Right cardiac atrium (tissue), 5 donors: ENCODE measurements at regions not wholly inside any gene's neighbourhood (a gene's known extent, or its start where the extent isn't known, plus 50 kb on each side); places are given as distances from the start of the nearest gene placed in this dataset.
"Not testable (repeated sequence)": the region's sequence is repeated elsewhere in the genome, so short reads cannot be mapped to it uniquely, and the experiment has no call there.

Experiments
- ATAC-seq, 2 donors: fragments of 200-7000 bp; cut with Tn5 transposase; one replicate each; pipeline versions ENCODE4 v1.8.0 to v1.9.1; 2020; ENCODE audit warnings: moderate library complexity in 2 of 2, mild to moderate bottlenecking in 1 of 2
- DNase-seq, 3 donors: peaks; one replicate each; pipeline ENCODE4 v3.0.0-alpha.2; 2020
- H3K27ac ChIP-seq: one replicate; pipeline ENCODE4 v1.5.1; 2013; ENCODE audit warnings: mild to moderate bottlenecking, low read length, control low read depth, moderate library complexity
- H3K27me3 ChIP-seq: one replicate; pipeline ENCODE4 v1.6.1; 2013; ENCODE audit not compliant: control insufficient read depth, insufficient read depth
- H3K4me1 ChIP-seq: one replicate; pipeline ENCODE4 v1.6.1; 2013; ENCODE audit warnings: low read length; ENCODE audit not compliant: control insufficient read depth, insufficient read depth
- H3K4me3 ChIP-seq: one replicate; pipeline ENCODE4 v1.5.1; 2013; ENCODE audit warnings: low read length, control low read depth
- H3K9me3 ChIP-seq: one replicate; pipeline ENCODE4 v1.6.1; 2013; ENCODE audit warnings: low read length; ENCODE audit not compliant: control insufficient read depth
- WGBS: extraction: QIAGEN DNeasy Blood & Tissue Kit; methylation state at CpG from one replicate; pipeline ENCODE4 v1.1.7; 2013; 5-methylcytosine and 5-hydroxymethylcytosine counted together
- intact Hi-C, 4 donors: fragments of 100-400 bp; cut with DNase I; formaldehyde crosslinking; loops; one replicate each; pipeline versions ENCODE4 v1.11.0 to v1.14.0; 2022 to 2023
- donor health status: healthy with polysubstance abuse.
- donor health status: DM: no; HTN: yes; CAD: no.
- donor health status: DM: no; HTN: no; CAD: no.
- donor health status: DM: no; HTN: yes; CAD: no; lungs with severe emphysema.
- donor health status: DM: yes; HTN: yes; CAD: no.

GRCh38 chr9:115437418-115437817 is 319.5 kb upstream of the TNC start:
- no peak for ATAC-seq
- H3K9me3 ChIP-seq: no peaks in the 10 kb centered on the region
- H3K27me3 ChIP-seq: no peaks in the 10 kb centered on the region
- no peak overlapping the region for H3K27ac ChIP-seq
- intact Hi-C loops: no loop called here
- H3K4me3 ChIP-seq: no peak overlapping the region
- no peak for DNase-seq
- 80% methylated on average over 2 of the region's 2 CpGs for WGBS
- H3K4me1 ChIP-seq: no peaks in the 10 kb centered on the region

DNA sequence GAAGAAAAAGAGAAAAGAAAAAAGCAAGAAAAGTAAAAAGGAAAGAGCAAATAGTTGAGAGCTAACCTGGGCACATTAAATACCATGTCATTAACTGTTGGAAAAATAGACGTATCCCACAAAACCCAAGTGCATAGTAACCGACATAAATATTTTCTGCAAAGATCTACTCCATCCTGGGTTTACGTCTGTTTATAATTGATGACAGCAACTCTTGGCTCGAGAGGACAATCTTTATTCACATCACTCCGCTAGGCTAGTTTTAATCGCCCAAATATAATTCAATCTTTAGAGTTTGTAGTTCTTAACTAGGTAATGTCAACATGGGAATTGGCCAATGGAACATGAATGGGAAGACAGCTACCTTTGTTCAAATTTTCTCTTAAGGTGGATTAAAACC is 321.7 kb upstream of the TNC start:
- WGBS: 76% methylated on average over 6 of the region's 6 CpGs
- intact Hi-C loops: no loop called here
- DNase-seq (no peak), ATAC-seq (no peak)
- no peaks in the 10 kb centered on the region for H3K9me3 ChIP-seq
- no peaks in the 10 kb centered on the region for H3K27me3 ChIP-seq
- H3K4me1 ChIP-seq: no peaks in the 10 kb centered on the region
- no peak overlapping the region for H3K4me3 ChIP-seq
- no peak overlapping the region for H3K27ac ChIP-seq

- H3K27me3 ChIP-seq: no peaks in the 10 kb centered on the region
- WGBS: 39% methylated on average over 4 of the region's 4 CpGs
- peak; percentile 54 to 74 for ATAC-seq
- H3K27ac ChIP-seq: no peak overlapping the region
- DNase-seq: peak in 1 of 3 donors; percentile 10
- H3K4me3 ChIP-seq: no peak overlapping the region
- no peaks in the 10 kb centered on the region for H3K4me1 ChIP-seq
- H3K9me3 ChIP-seq: no peaks in the 10 kb centered on the region
- intact Hi-C loops: no loop called here
Observed at GRCh38 chr9:115442054-115442453, 324.1 kb upstream of the TNC start.

- Histone ChIP-seq H3K4me1 (no peaks in the 10 kb centered on the region), H3K4me3 (no peak overlapping the region), H3K27ac (no peak overlapping the region), H3K27me3 (no peaks in the 10 kb centered on the region), H3K9me3 (no peaks in the 10 kb centered on the region)
- WGBS: 97% methylated on average over 2 of the region's 2 CpGs
- intact Hi-C loops: no loop called here
- no peak for DNase-seq
- no peak for ATAC-seq
Observed at GRCh38 chr9:115443890-115444289, 325.9 kb upstream of the TNC start.

GRCh38 chr9:115444959-115445358 is 327.0 kb upstream of the TNC start:
- no peaks in the 10 kb centered on the region for H3K27me3 ChIP-seq
- intact Hi-C loops: no loop called here
- no peak overlapping the region for H3K27ac ChIP-seq

GRCh38 chr9:115445655-115446054 is 327.7 kb upstream of the TNC start:
- intact Hi-C loops: no loop called here
- ATAC-seq: no peak
- 43% methylated on average over 3 of the region's 3 CpGs for WGBS

More at GRCh38 chr9:115444959-115445358, 327.0 kb upstream of the TNC start:
- no peak for DNase-seq
- ATAC-seq: no peak
- 26% methylated on average over 3 of the region's 3 CpGs for WGBS
- Histone ChIP-seq H3K4me3 (no peak overlapping the region), H3K9me3 (no peaks in the 10 kb centered on the region), H3K4me1 (no peaks in the 10 kb centered on the region)

GRCh38 chr9:115456515-115456914 is 338.6 kb upstream of the TNC start:
- no peak overlapping the region for H3K27ac ChIP-seq
- DNase-seq (peak in 1 of 3 donors; percentile 19), ATAC-seq (peak; percentile 49 to 54)
- H3K4me1 ChIP-seq: no peaks in the 10 kb centered on the region
- H3K27me3 ChIP-seq: no peaks in the 10 kb centered on the region
- intact Hi-C loops: no loop called here
- no peaks in the 10 kb centered on the region for H3K9me3 ChIP-seq
- H3K4me3 ChIP-seq: no peak overlapping the region

More at GRCh38 chr9:115445655-115446054, 327.7 kb upstream of the TNC start:
- Histone ChIP-seq H3K27me3 (no peaks in the 10 kb centered on the region), H3K4me1 (no peaks in the 10 kb centered on the region), H3K27ac (no peak overlapping the region), H3K4me3 (no peak overlapping the region), H3K9me3 (no peaks in the 10 kb centered on the region)
- no peak for DNase-seq

GRCh38 chr9:115461280-115461679 is 343.3 kb upstream of the TNC start:
- DNase-seq: no peak
- ATAC-seq: peak; percentile 89 to 90
- Histone ChIP-seq H3K27ac (no peak overlapping the region), H3K4me1 (no peaks in the 10 kb centered on the region), H3K27me3 (no peaks in the 10 kb centered on the region), H3K9me3 (no peaks in the 10 kb centered on the region), H3K4me3 (no peak overlapping the region)
- intact Hi-C loops: loop anchor here in 1 of 4 donors (10.0 kb wide), 1 partner anchor 64 kb away; no protein-coding TSS in a partner anchor
- WGBS: 50% methylated on average over 3 of the region's 3 CpGs

- H3K27ac ChIP-seq: no peak overlapping the region
- H3K4me3 ChIP-seq: no peak overlapping the region
- 66% methylated on average over 7 of the region's 7 CpGs for WGBS
- no peaks in the 10 kb centered on the region for H3K9me3 ChIP-seq
- H3K27me3 ChIP-seq: no peaks in the 10 kb centered on the region
- intact Hi-C loops: loop anchor here in 1 of 4 donors (10.0 kb wide), 1 partner anchor 62 kb away; no protein-coding TSS in a partner anchor
- ATAC-seq: no peak
- no peak for DNase-seq
- no peaks in the 10 kb centered on the region for H3K4me1 ChIP-seq
Observed at GRCh38 chr9:115462623-115463022, 344.7 kb upstream of the TNC start.

DNA sequence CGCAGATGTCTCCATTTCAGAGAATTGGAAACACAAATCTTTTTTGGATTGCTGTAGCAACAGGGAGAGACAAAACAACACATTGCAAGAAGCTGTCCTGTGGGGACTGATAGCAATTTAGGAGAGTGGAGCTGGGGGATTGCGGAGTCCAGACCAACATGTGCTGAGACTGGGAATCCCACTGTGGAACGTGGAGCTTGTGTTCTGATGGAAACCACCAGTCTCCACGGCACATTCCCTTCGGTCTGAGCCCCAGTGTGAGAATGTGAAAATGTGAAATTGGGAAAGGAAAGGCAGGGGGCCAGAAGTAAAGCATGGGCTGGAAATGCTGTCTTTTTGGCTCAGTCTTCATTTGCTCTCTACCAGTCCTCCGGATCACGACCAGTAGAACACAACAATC is 348.8 kb upstream of the TNC start:
- peak; percentile 93 to 97 for ATAC-seq
- Histone ChIP-seq H3K4me3 (no peak overlapping the region), H3K27me3 (no peaks in the 10 kb centered on the region), H3K4me1 (no peaks in the 10 kb centered on the region), H3K9me3 (peaks cover 2% of the 10 kb centered on the region), H3K27ac (peak overlapping the region; percentile 45)
- peak; percentile 54 to 77 (median 68) for DNase-seq
- intact Hi-C loops: loop anchor here in 1 of 4 donors (10.0 kb wide), 1 partner anchor 58 kb away; no protein-coding TSS in a partner anchor
- 50% methylated on average over 7 of the region's 7 CpGs for WGBS

GRCh38 chr9:115469841-115470240 is 351.9 kb upstream of the TNC start:
- WGBS: 82% methylated on average over 2 of the region's 2 CpGs
- Histone ChIP-seq H3K9me3 (peaks cover 2% of the 10 kb centered on the region), H3K4me1 (no peaks in the 10 kb centered on the region), H3K27me3 (no peaks in the 10 kb centered on the region), H3K27ac (no peak overlapping the region), H3K4me3 (no peak overlapping the region)
- DNase-seq (no peak), ATAC-seq (no peak)
- intact Hi-C loops: loop anchor here in 1 of 4 donors (10.0 kb wide), 1 partner anchor 55 kb away; no protein-coding TSS in a partner anchor

- H3K27ac ChIP-seq, intact Hi-C loops, ATAC-seq, H3K9me3 ChIP-seq, H3K27me3 ChIP-seq, H3K4me3 ChIP-seq, DNase-seq, H3K4me1 ChIP-seq: not testable (repeated sequence)
- whole genome bisulfite sequencing: 97% methylated on average over 2 of the region's 3 CpGs
Observed at GRCh38 chr9:115473032-115473431, 355.1 kb upstream of the TNC start.
